NT2/D1 (cell line): ENCODE measurements at regions not wholly inside any gene's neighbourhood (a gene's known extent, or its start where the extent isn't known, plus 50 kb on each side); places are given as distances from the start of the nearest gene placed in this dataset.

Experiments
- DNase-seq: peaks from one replicate; pipeline ENCODE4 v3.0.0-alpha.2; 2011; ENCODE audit warnings: low read depth, low spot score
- H3K27me3 ChIP-seq: 2 replicates; pipeline ENCODE4 v1.6.0; 2011; ENCODE audit warnings: mild to moderate bottlenecking; ENCODE audit not compliant: insufficient read length, insufficient read depth
- H3K36me3 ChIP-seq: 2 replicates; pipeline ENCODE4 v1.6.1; 2011; ENCODE audit warnings: mild to moderate bottlenecking, low read length, mixed read lengths; ENCODE audit not compliant: insufficient read depth, insufficient read length
- H3K4me1 ChIP-seq: 2 replicates; pipeline ENCODE4 v1.5.1; 2011; ENCODE audit not compliant: insufficient read depth, insufficient read length
- H3K4me3 ChIP-seq: 2 replicates; pipeline ENCODE4 v1.5.1; 2011; ENCODE audit warnings: low read depth; ENCODE audit not compliant: insufficient read length
- H3K9ac ChIP-seq: 2 replicates; pipeline ENCODE4 v1.6.0; 2011; ENCODE audit warnings: low read depth; ENCODE audit not compliant: insufficient read length
- H3K9me3 ChIP-seq: 2 replicates; pipeline ENCODE4 v1.5.1; 2011; ENCODE audit warnings: mild to moderate bottlenecking, low read length; ENCODE audit not compliant: insufficient read depth
- SUZ12 ChIP-seq: IDR thresholded peaks from 2 replicates; pipeline ENCODE4 v1.6.1; 2011; ENCODE audit not compliant: insufficient read length, insufficient read depth; ENCODE audit errors: extremely low read depth
- YY1 ChIP-seq: IDR thresholded peaks from 2 replicates; pipeline ENCODE4 v1.6.1; 2011; ENCODE audit not compliant: insufficient read length, insufficient read depth
- ZNF274 ChIP-seq: IDR thresholded peaks from 2 replicates; pipeline ENCODE4 v1.6.1; 2011; ENCODE audit warnings: mild to moderate bottlenecking, low read depth, low read length

- DNase-seq, result no peak
- H3K27me3 ChIP-seq, result no peaks in the 10 kb centered on the region
- H3K4me3 ChIP-seq, result no peak overlapping the region
- TF ChIP-seq YY1 (no peak), SUZ12 (no peak), ZNF274 (no peak)
- no peaks in the 10 kb centered on the region for H3K4me1 ChIP-seq
- no peak overlapping the region for H3K9ac ChIP-seq
- no peaks in the 10 kb centered on the region for H3K36me3 ChIP-seq
- no peaks in the 10 kb centered on the region for H3K9me3 ChIP-seq
These were observed 190.6 kb downstream of the CNTN3 start for GRCh38 chr3:74423867-74424266.

DNA sequence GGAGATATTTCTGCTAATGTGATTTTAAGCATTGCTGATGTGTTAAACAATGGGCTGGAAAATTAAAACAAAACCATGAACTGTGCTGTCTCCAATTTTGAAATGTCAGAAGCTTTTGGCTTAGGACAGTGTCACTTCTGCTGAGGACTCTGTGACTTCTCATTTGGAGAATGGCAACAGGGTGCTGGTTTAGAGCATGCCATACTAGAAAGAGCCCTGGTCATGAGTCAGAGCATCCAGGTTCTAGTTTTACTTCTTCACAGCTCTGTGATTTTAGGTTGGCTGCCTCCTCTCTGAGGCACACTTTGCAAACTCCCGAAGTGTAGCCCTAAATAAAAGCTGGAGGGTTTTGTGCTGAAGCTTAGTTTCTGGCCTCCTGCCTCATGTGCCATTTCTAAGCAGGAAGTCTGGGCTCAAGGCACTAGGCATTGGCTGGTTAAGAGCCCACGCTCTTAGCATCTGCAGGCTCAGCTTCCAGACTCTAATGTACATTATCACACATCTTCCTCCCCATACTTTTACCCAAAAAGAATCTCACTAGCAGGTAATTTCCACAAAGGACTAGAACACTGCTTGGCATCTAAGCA is 193.8 kb downstream of the CNTN3 start:
- TF ChIP-seq SUZ12 (no peak), ZNF274 (no peak), YY1 (no peak)
- no peaks in the 10 kb centered on the region for H3K4me1 ChIP-seq
- H3K9me3 ChIP-seq, result no peaks in the 10 kb centered on the region
- no peak overlapping the region for H3K9ac ChIP-seq
- no peaks in the 10 kb centered on the region for H3K36me3 ChIP-seq
- DNase-seq, result no peak
- H3K4me3 ChIP-seq, result no peak overlapping the region
- no peaks in the 10 kb centered on the region for H3K27me3 ChIP-seq

GRCh38 chr3:74415731-74416130 is 198.7 kb downstream of the CNTN3 start:
- no peak overlapping the region for H3K9ac ChIP-seq
- TF ChIP-seq ZNF274 (no peak), YY1 (no peak), SUZ12 (no peak)

GRCh38 chr3:74413547-74414241 is 200.8 kb downstream of the CNTN3 start:
- Histone ChIP-seq H3K36me3 (no peaks in the 10 kb centered on the region), H3K27me3 (no peaks in the 10 kb centered on the region), H3K4me3 (no peak overlapping the region), H3K9me3 (no peaks in the 10 kb centered on the region), H3K9ac (no peak overlapping the region), H3K4me1 (no peaks in the 10 kb centered on the region)
- TF ChIP-seq SUZ12 (no peak), YY1 (no peak), ZNF274 (no peak)
- no peak for DNase-seq

More at GRCh38 chr3:74415731-74416130, 198.7 kb downstream of the CNTN3 start:
- H3K9me3 ChIP-seq, result no peaks in the 10 kb centered on the region
- H3K4me1 ChIP-seq, result no peaks in the 10 kb centered on the region
- no peaks in the 10 kb centered on the region for H3K27me3 ChIP-seq
- DNase-seq, result peak; percentile 6
- H3K4me3 ChIP-seq, result no peak overlapping the region
- H3K36me3 ChIP-seq, result no peaks in the 10 kb centered on the region

GRCh38 chr3:74410276-74410941 is 204.1 kb downstream of the CNTN3 start:
- Histone ChIP-seq H3K36me3 (no peaks in the 10 kb centered on the region), H3K9me3 (no peaks in the 10 kb centered on the region), H3K4me3 (no peak overlapping the region), H3K27me3 (no peaks in the 10 kb centered on the region), H3K9ac (no peak overlapping the region), H3K4me1 (no peaks in the 10 kb centered on the region)
- TF ChIP-seq YY1 (no peak), SUZ12 (no peak), ZNF274 (no peak)
- DNase-seq, result no peak

- Histone ChIP-seq H3K36me3 (no peaks in the 10 kb centered on the region), H3K4me3 (no peak overlapping the region), H3K9me3 (no peaks in the 10 kb centered on the region), H3K4me1 (no peaks in the 10 kb centered on the region), H3K9ac (no peak overlapping the region), H3K27me3 (no peaks in the 10 kb centered on the region)
- TF ChIP-seq ZNF274, result no peak
- no peak for TF ChIP-seq SUZ12
- no peak for TF ChIP-seq YY1
- DNase-seq, result no peak
These were observed 205.4 kb downstream of the CNTN3 start for GRCh38 chr3:74409066-74409465.

- no peak for TF ChIP-seq SUZ12
- TF ChIP-seq YY1, result no peak
- no peak for TF ChIP-seq ZNF274
- no peaks in the 10 kb centered on the region for H3K4me1 ChIP-seq
- H3K36me3 ChIP-seq, result no peaks in the 10 kb centered on the region
- DNase-seq, result no peak
- no peaks in the 10 kb centered on the region for H3K27me3 ChIP-seq
- no peak overlapping the region for H3K9ac ChIP-seq
- H3K9me3 ChIP-seq, result no peaks in the 10 kb centered on the region
- no peak overlapping the region for H3K4me3 ChIP-seq
These were observed 211.2 kb downstream of the CNTN3 start for GRCh38 chr3:74403307-74403706.
